Activated T-cell treated with anti-CD3 and anti-CD28 coated beads, Interleukin-2, amount 50 U/mL, for 4 hours (primary cell): ENCODE measurements at regions not wholly inside any gene's neighbourhood (a gene's known extent, or its start where the extent isn't known, plus 50 kb on each side); places are given as distances from the start of the nearest gene placed in this dataset.

Experiments
- ATAC-seq, 2 donors: fragments of 200-7000 bp; cut with Tn5 transposase; one replicate each; pipeline ENCODE4 v1.10.0; 2021
- DNase-seq: peaks from one replicate; pipeline ENCODE4 v3.0.0-alpha.2; 2020
- H3K27me3 Mint-ChIP-seq: one replicate; pipeline ENCODE4 v1.8.0; 2021; ENCODE audit warnings: low read depth, mixed read lengths
- H3K36me3 Mint-ChIP-seq: one replicate; pipeline ENCODE4 v1.8.0; 2022; ENCODE audit warnings: mixed read lengths; ENCODE audit not compliant: insufficient read depth
- H3K4me1 Mint-ChIP-seq: one replicate; pipeline ENCODE4 v1.8.0; 2021; ENCODE audit warnings: low read depth, mixed read lengths
- H3K4me3 Mint-ChIP-seq: one replicate; pipeline ENCODE4 v1.8.0; 2021; ENCODE audit warnings: mild to moderate bottlenecking, moderate library complexity, mixed read lengths
- H3K9me3 Mint-ChIP-seq: one replicate; pipeline ENCODE4 v1.8.0; 2021; ENCODE audit warnings: mixed read lengths

DNA sequence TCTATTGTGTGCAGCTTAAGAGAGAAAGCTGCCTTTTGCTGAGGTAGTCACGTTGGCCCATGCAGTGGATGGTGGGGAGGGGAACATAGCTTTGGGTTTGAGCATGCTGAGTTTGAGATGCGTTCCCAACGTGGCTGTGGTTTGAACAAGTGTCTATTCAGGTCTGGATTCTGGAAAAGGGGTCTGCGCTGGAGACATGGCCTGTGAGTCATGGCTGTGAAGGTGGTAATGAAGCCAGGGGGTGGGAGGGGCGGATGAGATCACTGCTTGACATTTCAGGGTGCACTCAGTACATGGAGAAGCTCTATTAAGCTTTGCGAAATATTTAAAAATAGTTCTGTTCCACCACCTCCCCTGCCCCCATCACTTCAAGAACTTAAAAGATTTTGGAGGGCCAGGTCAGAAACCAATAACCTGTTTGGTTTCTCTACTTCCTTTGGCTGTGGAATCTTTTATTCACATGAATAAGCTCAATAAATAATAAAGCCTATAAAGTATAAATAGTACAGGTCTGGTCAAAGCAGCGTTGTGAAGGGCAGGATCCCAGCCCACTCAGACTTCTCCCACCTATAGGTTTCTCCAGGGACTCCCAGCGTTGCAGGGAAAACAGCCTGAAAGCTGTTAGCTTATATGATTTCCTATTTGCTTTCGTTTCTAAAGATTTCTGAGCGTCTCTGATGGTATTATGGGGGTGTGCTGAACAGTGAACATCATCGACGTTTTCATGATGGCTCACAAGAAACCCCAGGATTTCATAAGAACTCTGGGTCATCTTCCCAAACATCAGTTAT lies 189.9 kb downstream of the NSG2 start:
- DNase-seq, result no peak
- ATAC-seq, result no peak
- Mint-ChIP-seq H3K4me3 (no peak overlapping the region), H3K9me3 (peaks cover 4% of the 10 kb centered on the region), H3K27me3 (peaks cover 4% of the 10 kb centered on the region), H3K36me3 (no peaks in the 10 kb centered on the region), H3K4me1 (no peaks in the 10 kb centered on the region)

DNA sequence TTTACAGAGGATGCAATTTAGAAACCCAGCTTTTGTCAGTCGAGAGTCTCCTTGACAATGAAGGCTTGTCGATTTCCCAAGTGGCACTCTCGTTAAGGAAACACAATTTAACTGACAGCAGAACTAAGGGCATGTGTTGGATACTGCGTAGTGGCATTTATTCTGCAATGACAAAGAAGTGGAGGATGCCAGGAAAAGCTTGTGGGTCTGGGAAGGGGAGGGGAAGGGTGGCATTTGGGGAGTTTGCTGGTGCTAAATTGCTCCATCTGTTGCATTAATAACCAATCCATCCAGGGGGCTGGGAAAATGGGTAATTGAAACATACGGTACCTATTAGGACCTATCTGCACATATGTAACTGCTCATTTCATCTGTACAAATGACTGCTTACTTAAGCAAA lies 190.6 kb downstream of the NSG2 start:
- peaks cover 4% of the 10 kb centered on the region for H3K9me3 Mint-ChIP-seq
- peaks cover 4% of the 10 kb centered on the region for H3K27me3 Mint-ChIP-seq
- H3K4me1 Mint-ChIP-seq, result no peaks in the 10 kb centered on the region

DNA sequence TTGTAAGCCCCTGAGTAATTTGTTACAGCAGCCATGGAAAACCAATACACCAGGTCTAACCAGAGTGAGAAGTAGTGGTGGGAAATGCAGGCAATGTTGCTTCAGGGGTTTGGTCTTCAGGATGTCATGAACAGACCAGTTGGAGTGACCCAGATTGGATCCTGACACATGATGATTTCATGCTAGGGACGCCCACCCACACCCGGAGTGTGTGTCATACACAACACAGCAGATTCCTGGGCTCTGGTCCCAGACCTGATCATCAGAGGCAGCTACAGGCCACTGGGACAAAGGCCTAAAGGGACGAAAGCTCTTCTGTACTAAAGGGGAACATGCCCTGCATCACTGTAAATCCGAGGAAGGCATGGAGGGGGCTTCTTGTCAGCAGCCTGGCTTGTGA lies 194.2 kb downstream of the NSG2 start:
- peaks cover 10% of the 10 kb centered on the region for H3K9me3 Mint-ChIP-seq
- ATAC-seq, result no peak

More for the DNA sequence above, 190.6 kb downstream of the NSG2 start:
- no peak overlapping the region for H3K4me3 Mint-ChIP-seq
- DNase-seq (no peak), ATAC-seq (no peak)
- H3K36me3 Mint-ChIP-seq, result no peaks in the 10 kb centered on the region

DNA sequence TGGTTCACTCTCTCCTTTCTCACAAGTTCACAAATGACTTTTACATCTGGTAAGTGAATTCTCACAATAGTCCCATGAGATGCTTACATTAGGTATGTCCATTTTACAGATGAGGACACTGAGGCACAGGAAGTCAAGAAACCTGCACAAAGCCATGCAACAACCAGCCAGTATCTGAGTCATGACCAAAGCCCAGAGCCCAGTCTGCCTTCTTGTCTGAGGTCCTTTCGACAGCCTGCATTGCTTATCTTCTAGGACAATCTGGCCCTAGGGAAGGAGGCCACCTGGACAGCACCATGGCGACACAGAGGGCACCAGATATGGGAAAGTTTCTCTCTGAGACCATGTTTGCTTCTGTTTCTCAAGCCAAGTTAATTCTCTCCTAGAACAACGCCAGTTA lies 197.1 kb downstream of the NSG2 start:
- Mint-ChIP-seq H3K36me3 (no peaks in the 10 kb centered on the region), H3K9me3 (peaks cover 10% of the 10 kb centered on the region), H3K27me3 (no peaks in the 10 kb centered on the region), H3K4me1 (no peaks in the 10 kb centered on the region), H3K4me3 (no peak overlapping the region)
- DNase-seq (no peak), ATAC-seq (no peak)

More for the DNA sequence above, 194.2 kb downstream of the NSG2 start:
- no peak overlapping the region for H3K4me3 Mint-ChIP-seq
- H3K36me3 Mint-ChIP-seq, result no peaks in the 10 kb centered on the region
- no peaks in the 10 kb centered on the region for H3K27me3 Mint-ChIP-seq
- no peak for DNase-seq
- H3K4me1 Mint-ChIP-seq, result no peaks in the 10 kb centered on the region

DNA sequence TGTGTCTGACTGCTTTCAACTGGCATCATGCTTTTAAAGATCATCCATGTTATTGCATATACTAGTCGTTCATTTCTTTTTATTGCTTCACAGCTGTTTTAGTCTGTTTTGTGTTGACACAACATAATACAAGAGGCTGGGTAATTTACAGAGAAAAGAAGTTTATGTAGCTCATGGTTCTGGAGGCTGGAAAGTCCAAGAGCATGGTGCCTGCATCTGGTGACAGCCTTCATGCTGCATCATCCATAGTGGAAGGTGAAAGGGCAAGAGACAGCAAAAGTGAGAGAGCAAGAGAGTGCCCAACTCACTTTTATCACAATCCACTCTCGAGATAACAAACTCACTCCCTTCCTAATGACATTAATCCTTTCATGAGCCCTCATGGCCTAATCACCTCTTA lies 198.4 kb downstream of the NSG2 start:
- H3K4me1 Mint-ChIP-seq, result no peaks in the 10 kb centered on the region
- no peak overlapping the region for H3K4me3 Mint-ChIP-seq
- no peaks in the 10 kb centered on the region for H3K27me3 Mint-ChIP-seq
- no peaks in the 10 kb centered on the region for H3K36me3 Mint-ChIP-seq
- ATAC-seq (no peak), DNase-seq (no peak)
- H3K9me3 Mint-ChIP-seq, result peaks cover 10% of the 10 kb centered on the region

DNA sequence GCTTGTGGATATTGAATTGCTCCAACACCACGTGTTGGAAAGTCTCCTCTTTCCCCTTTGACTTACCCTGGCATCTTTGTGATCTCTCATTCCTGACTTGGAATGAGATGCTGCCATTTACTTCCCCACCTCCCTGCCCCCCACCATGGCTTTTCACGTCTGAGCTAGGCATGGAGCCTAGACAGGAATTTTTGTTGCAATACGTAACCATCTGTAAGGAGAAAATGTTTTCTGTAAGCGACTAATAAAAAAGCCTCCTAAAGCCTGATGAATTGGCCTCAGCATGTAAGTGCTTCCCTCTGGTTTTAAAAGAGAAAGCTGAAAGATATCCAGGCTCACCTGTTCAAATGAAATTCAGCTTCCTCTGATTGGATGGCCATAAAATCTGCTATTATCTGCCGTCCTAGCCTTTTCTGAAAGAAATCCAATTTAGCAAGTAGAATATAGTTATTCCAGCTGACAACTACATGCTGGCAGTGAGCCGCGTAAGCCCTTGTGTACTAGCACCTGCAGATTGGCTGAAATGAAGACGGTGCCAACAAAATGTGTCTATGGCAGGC lies 200.1 kb downstream of the NSG2 start:
- Mint-ChIP-seq H3K4me1 (no peaks in the 10 kb centered on the region), H3K27me3 (no peaks in the 10 kb centered on the region), H3K9me3 (peaks cover 6% of the 10 kb centered on the region), H3K4me3 (no peak overlapping the region), H3K36me3 (no peaks in the 10 kb centered on the region)
- ATAC-seq (no peak), DNase-seq (no peak)

DNA sequence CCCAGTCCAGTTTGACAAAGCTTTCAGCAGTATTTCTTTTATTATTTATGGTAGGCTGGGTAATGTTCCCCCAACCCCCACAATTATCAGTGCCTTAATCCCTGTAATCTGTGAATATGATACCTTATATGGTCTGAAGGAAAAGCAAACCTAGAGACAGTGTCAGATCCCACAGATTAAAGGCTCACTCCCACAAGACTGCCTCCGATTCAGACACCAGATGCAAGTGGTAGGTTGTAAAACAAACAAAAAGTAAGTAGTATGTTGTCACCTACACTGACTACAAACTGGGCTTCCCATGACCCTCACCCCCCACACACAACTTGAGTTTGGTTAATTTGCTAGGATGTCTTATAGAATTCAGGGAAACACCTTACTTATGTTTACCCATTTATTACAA lies 201.2 kb downstream of the NSG2 start:
- Mint-ChIP-seq H3K4me3 (no peak overlapping the region), H3K4me1 (no peaks in the 10 kb centered on the region), H3K9me3 (peaks cover 6% of the 10 kb centered on the region), H3K27me3 (no peaks in the 10 kb centered on the region), H3K36me3 (no peaks in the 10 kb centered on the region)
- no peak for ATAC-seq
- no peak for DNase-seq

DNA sequence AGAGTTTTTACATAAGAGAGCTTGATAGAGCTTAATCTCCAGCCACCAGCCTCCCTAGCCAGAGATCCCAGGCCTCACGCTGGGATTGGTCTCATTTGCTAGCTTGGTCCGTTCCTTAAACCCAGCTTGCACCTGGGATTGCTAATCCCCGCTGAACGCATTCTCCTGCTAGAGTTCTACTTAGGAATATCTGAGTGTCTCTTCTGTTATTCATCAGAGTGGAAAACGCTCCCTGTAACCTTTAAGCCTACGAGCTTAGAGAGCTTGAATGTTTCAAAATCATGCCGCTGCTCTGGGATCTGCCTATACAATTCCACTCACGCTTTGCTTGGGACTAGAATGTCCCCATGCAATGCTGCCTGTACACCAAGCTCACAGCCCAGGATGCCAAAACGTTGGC lies 201.8 kb downstream of the NSG2 start:
- ATAC-seq (no peak), DNase-seq (no peak)
- H3K36me3 Mint-ChIP-seq, result no peaks in the 10 kb centered on the region
- H3K4me3 Mint-ChIP-seq, result no peak overlapping the region
- H3K9me3 Mint-ChIP-seq, result peaks cover 6% of the 10 kb centered on the region
- H3K4me1 Mint-ChIP-seq, result no peaks in the 10 kb centered on the region
- no peaks in the 10 kb centered on the region for H3K27me3 Mint-ChIP-seq

DNA sequence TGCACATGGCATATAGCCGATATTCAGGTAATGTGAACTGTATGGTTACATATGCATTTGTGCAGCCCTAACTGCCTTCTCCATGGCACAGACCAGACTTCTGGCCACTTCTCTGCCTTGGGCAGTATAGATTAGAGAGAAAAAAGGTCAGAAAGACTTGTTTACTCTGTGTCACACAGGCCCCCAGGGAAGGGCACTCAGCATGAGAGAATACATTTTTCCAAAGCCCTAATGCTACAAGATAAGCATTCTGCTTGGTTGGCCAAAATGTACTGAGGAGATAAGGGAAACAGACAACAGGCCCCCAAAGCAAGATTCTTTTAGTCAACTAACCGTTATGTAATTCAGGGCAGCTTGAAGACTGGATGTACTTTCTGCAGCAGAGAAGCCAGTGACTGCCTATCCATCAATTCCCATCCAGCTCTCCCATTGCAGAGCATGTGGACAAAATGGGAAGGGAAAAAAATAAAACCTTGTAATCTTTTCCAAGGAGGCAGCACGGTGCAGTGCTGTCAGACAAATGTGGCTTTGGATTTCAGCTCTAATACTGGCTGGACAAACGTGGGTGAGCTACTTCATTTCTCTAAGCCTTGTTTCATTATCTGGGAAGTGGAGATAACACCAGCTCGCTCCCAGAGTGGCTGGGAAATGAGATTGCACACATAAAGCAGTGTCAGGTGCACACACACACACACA lies 205.9 kb downstream of the NSG2 start:
- ATAC-seq, result no peak
- Mint-ChIP-seq H3K4me3 (no peak overlapping the region), H3K36me3 (no peaks in the 10 kb centered on the region), H3K27me3 (no peaks in the 10 kb centered on the region), H3K9me3 (no peaks in the 10 kb centered on the region), H3K4me1 (no peaks in the 10 kb centered on the region)
- no peak for DNase-seq

DNA sequence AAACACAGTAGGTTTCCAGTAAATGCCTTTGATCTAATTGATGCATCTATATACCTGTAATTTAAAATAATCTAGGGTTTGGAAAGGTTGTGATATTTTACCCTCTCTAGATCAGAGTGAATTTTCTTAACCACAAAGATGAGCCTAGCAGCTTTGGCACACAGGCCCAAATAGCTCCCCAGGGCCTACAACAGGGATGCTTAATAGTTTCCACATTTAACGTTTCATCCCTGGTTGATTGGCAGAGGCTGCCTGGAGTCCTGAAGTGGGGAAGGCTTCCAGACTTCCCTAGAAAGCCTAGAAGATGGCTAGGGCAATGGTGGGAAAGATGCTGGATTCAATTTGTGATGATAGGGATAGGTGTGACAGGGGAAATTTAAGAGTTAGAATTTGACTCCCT lies 206.6 kb downstream of the NSG2 start:
- DNase-seq, result no peak
- Mint-ChIP-seq H3K9me3 (no peaks in the 10 kb centered on the region), H3K4me1 (no peaks in the 10 kb centered on the region), H3K36me3 (no peaks in the 10 kb centered on the region), H3K27me3 (no peaks in the 10 kb centered on the region), H3K4me3 (no peak overlapping the region)
- no peak for ATAC-seq

DNA sequence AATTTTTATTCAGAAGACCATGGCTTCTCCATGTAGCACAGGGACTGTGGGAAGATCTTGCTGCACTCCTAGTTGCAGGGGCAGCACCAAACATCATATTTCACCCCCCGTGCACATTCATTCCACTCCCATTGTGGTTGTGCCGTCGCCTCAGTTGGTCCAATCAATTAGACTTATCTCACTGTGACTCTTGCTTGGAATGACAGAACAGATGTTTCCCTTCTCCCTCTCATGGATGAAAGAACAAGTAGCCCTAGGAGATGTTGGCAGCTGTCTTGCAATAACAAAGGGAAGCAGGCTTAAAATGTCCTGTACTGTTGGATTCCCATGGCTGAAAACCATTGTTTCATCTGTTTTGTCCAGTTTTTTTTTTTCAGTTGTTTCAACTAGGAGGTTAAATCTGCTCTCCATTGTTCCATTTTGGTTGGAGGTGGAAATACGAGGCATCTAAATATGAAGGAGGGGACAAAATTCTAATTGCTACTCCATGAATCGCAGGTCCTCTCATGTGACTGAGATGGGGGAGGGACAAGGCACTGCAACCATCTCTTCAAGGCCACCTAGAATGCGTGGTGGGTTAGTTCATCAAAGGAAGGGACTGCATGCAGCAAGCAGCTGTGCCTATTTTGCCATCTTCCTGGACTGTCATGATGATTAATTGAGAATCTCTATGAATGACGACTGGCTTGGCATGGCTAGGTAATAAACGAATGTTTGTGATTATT lies 214.4 kb downstream of the NSG2 start:
- Mint-ChIP-seq H3K4me1 (no peaks in the 10 kb centered on the region), H3K4me3 (no peak overlapping the region), H3K27me3 (peaks cover 12% of the 10 kb centered on the region), H3K36me3 (no peaks in the 10 kb centered on the region), H3K9me3 (peaks cover 3% of the 10 kb centered on the region)
- ATAC-seq (no peak), DNase-seq (no peak)

DNA sequence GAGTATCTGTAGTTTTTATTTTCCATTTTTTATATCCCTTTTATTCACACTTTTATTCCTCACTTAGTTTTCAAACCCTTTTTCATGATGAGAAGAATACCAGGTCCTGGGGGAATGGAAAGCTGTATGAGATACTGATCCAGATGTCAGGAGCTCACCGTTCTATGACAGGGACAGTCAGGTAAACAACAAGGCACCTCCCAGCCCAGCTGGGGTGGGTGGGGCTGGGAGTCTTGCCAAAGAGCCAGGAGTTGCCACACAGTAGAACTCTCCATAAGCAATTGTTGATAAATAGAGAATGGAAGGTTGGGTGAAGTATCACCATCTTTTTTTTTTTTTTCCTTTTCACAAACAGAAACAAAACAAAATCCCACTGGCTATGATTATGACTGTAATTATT lies 225.8 kb downstream of the NSG2 start:
- ATAC-seq (no peak), DNase-seq (no peak)
- H3K36me3 Mint-ChIP-seq, result no peaks in the 10 kb centered on the region
- H3K4me3 Mint-ChIP-seq, result no peak overlapping the region
- no peaks in the 10 kb centered on the region for H3K4me1 Mint-ChIP-seq
- no peaks in the 10 kb centered on the region for H3K27me3 Mint-ChIP-seq
- H3K9me3 Mint-ChIP-seq, result peaks cover 9% of the 10 kb centered on the region

DNA sequence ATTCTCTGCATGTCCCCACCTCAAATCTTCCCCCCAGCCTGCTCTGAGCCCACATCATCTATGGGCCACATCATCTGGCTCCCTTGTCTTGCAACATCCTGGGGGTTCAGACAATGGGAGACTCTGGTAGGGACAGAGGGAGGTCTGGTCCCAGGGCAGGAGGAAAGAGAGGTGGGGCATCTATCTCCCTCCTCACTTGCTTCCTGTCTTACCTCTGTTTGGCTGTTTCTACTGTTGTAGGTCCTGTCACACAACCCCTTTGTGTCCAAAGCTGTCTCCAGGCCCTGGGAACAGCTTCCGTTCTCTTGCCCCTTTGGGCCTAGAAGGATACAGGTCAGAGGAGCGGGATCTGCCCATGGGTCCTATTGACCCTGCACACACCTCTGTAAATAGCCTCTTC lies 227.2 kb downstream of the NSG2 start:
- H3K4me1 Mint-ChIP-seq, result no peaks in the 10 kb centered on the region
- DNase-seq, result no peak
- ATAC-seq, result no peak
- H3K36me3 Mint-ChIP-seq, result no peaks in the 10 kb centered on the region
- peaks cover 9% of the 10 kb centered on the region for H3K9me3 Mint-ChIP-seq
- H3K27me3 Mint-ChIP-seq, result no peaks in the 10 kb centered on the region
- no peak overlapping the region for H3K4me3 Mint-ChIP-seq

DNA sequence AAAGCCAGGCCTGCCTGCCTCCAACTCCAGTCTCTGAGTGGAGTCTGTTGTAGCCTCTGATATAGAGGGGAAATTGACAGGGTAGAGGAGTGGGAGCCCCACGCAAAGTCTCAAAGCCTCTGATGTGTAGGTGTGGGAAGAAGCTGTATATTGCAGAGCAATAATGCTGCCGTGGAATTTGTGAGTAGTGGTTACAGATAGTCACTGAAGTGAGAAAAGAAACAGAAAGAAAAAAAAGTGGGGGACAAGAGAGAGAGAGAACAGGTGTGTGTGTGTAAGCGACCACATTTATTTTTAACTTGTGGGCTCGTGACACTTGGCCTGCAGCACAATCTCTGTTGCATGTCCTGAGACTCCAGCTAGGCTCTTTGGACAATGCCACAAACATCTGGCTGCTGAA lies 227.8 kb downstream of the NSG2 start:
- Mint-ChIP-seq H3K4me1 (no peaks in the 10 kb centered on the region), H3K27me3 (no peaks in the 10 kb centered on the region), H3K9me3 (peaks cover 9% of the 10 kb centered on the region), H3K4me3 (no peak overlapping the region), H3K36me3 (no peaks in the 10 kb centered on the region)
- no peak for ATAC-seq
- DNase-seq, result no peak
